Stomach (tissue), 8 donors: ENCODE measurements at regions not wholly inside any gene's neighbourhood (a gene's known extent, or its start where the extent isn't known, plus 50 kb on each side); places are given as distances from the start of the nearest gene placed in this dataset.

ENCODE experiments used
- DNase-seq, 2 donors: peaks; one replicate each; pipeline versions ENCODE4 v3.0.0 to v3.0.0-alpha.2; 2013 to 2019
- H3K27ac ChIP-seq, 5 donors: fragments of 200-600 bp in 4 of 5; sonication (generic) in 4 of 5; one replicate each; pipeline ENCODE4 v1.5.1; 2013 to 2019; ENCODE audit warnings: mild to moderate bottlenecking in 1 of 5, moderate library complexity in 1 of 5
- H3K27me3 ChIP-seq, 3 donors: fragments of 200-600 bp; sonication (generic); one replicate each; pipeline ENCODE4 v1.5.1; 2017 to 2019; ENCODE audit warnings: mixed run types in 1 of 3
- H3K36me3 ChIP-seq, 4 donors: fragments of 200-600 bp; sonication (generic); 1 replicate in 3 of 4; 2 replicates in 1 of 4; pipeline ENCODE4 v1.5.1; 2016 to 2019
- H3K4me1 ChIP-seq, 4 donors: fragments of 200-600 bp; sonication (generic); one replicate each; pipeline ENCODE4 v1.5.1; 2016 to 2019
- H3K4me3 ChIP-seq, 4 donors: fragments of 200-600 bp; sonication (generic) in 3 of 4; one replicate each; pipeline ENCODE4 v1.5.1; 2016 to 2019; ENCODE audit warnings: mild to moderate bottlenecking in 1 of 4
- H3K9me3 ChIP-seq, 4 donors: fragments of 200-600 bp; sonication (generic); one replicate each; pipeline ENCODE4 v1.5.1; 2016 to 2019
- EP300 ChIP-seq: sonication (generic); formaldehyde crosslinking; IDR thresholded peaks from one replicate; pipeline ENCODE4 v1.6.1; 2017; ENCODE audit warnings: antibody characterized with exemption
- POLR2A ChIP-seq, 4 donors: fragments of 450-650 bp; IDR thresholded peaks; one replicate each; pipeline ENCODE4 v1.6.1; 2016; ENCODE audit warnings: antibody characterized with exemption in 4 of 4, control low read depth in 2 of 4, mild to moderate bottlenecking in 1 of 4, moderate library complexity in 1 of 4
- POLR2AphosphoS5 ChIP-seq, 3 donors: sonication (generic); formaldehyde crosslinking; IDR thresholded peaks; one replicate each; pipeline ENCODE4 v1.6.1; 2016; ENCODE audit warnings: antibody characterized with exemption in 3 of 3
- WGBS, 5 donors: extraction: QIAGEN DNeasy Blood & Tissue Kit in 3 of 5; methylation state at CpG; one replicate each; pipeline versions ENCODE4 v1.1.5 to v1.1.7; 2013 to 2018; 5-methylcytosine and 5-hydroxymethylcytosine counted together
- intact Hi-C: fragments of 100-400 bp; cut with DNase I; formaldehyde crosslinking; loops from one replicate; pipeline ENCODE4 v1.15.1; 2023; ENCODE audit warnings: low total_unique reads
- TF ChIP-seq, protein P1 (sequence below), 7 experiments: fragments of 450-650 bp in 4 of 7; fragments of 200-600 bp in 3 of 7; sonication (generic) in 3 of 7; IDR thresholded peaks; one replicate each; pipeline ENCODE4 v1.5.1; 2016 to 2019; ENCODE audit warnings: antibody characterized with exemption in 7 of 7, control low read depth in 2 of 7, mild to moderate bottlenecking in 1 of 7
- donor health status: healthy with polysubstance abuse.
- donor health status: Bipolar disorder and iron deficiency.
- donor health status: healthy.

GRCh38 chr3:25150199-25150598 is 277.9 kb upstream of the RARB start:
- Histone ChIP-seq H3K27me3 (no peaks in the 10 kb centered on the region), H3K27ac (no peak overlapping the region), H3K4me3 (no peak overlapping the region), H3K9me3 (no peaks in the 10 kb centered on the region), H3K36me3 (no peaks in the 10 kb centered on the region), H3K4me1 (no peaks in the 10 kb centered on the region)
- intact Hi-C loops, result no loop called here
- no peak for DNase-seq
- no peak for TF ChIP-seq POLR2AphosphoS5 (IDR thresholded peaks at IDR 0.05)
- TF ChIP-seq, protein P1, sequence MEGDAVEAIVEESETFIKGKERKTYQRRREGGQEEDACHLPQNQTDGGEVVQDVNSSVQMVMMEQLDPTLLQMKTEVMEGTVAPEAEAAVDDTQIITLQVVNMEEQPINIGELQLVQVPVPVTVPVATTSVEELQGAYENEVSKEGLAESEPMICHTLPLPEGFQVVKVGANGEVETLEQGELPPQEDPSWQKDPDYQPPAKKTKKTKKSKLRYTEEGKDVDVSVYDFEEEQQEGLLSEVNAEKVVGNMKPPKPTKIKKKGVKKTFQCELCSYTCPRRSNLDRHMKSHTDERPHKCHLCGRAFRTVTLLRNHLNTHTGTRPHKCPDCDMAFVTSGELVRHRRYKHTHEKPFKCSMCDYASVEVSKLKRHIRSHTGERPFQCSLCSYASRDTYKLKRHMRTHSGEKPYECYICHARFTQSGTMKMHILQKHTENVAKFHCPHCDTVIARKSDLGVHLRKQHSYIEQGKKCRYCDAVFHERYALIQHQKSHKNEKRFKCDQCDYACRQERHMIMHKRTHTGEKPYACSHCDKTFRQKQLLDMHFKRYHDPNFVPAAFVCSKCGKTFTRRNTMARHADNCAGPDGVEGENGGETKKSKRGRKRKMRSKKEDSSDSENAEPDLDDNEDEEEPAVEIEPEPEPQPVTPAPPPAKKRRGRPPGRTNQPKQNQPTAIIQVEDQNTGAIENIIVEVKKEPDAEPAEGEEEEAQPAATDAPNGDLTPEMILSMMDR (IDR thresholded peaks at IDR 0.05), result no peak
- no peak for TF ChIP-seq EP300
- no peak for TF ChIP-seq POLR2A (IDR thresholded peaks at IDR 0.05)
- WGBS, 5 donors, result 89 to 95% (median 91%) methylated on average over 1 of the region's 1 CpG

GRCh38 chr3:25151281-25151902 is 276.7 kb upstream of the RARB start:
- no peaks in the 10 kb centered on the region for H3K36me3 ChIP-seq
- TF ChIP-seq POLR2AphosphoS5 (IDR thresholded peaks at IDR 0.05) (no peak), EP300 (no peak), POLR2A (IDR thresholded peaks at IDR 0.05) (no peak)
- TF ChIP-seq, protein P1 (IDR thresholded peaks at IDR 0.05), result no peak
- peak overlapping the region in 1 of 5 donors; percentile 20 for H3K27ac ChIP-seq
- DNase-seq, result peak in 1 of 2 donors; percentile 48
- 53 to 77% (median 63%) methylated on average over 10 of the region's 10 CpGs for WGBS, 5 donors
- intact Hi-C loops, result no loop called here
- no peaks in the 10 kb centered on the region for H3K9me3 ChIP-seq
- no peaks in the 10 kb centered on the region for H3K4me1 ChIP-seq
- peak overlapping the region in 2 of 4 donors; percentile 10 to 14 for H3K4me3 ChIP-seq
- H3K27me3 ChIP-seq, result no peaks in the 10 kb centered on the region

DNA sequence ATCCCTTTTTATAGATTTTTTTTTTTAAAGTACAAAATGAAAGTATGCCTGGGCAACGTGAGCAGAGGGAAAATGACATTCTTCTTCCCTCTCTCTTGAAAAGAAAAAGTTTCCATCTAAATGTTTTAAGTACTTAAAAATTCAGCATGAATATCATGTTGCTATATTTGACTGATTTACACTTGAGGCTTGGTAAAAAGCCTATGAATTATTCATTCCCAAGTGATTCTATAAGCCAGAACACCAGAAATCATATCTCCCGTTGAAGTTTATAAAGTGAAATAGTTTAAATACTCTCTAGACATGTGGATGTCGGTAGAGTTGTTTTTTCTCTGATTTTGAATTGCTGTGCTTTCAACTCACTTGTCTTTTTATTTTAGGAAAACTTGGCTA is 276.2 kb upstream of the RARB start:
- Histone ChIP-seq H3K9me3 (no peaks in the 10 kb centered on the region), H3K4me1 (peaks cover 0 to 4% (median 0%) of the 10 kb centered on the region in 4 donors), H3K36me3 (no peaks in the 10 kb centered on the region), H3K27ac (peak overlapping the region in 1 of 5 donors; percentile 9), H3K27me3 (no peaks in the 10 kb centered on the region), H3K4me3 (peak overlapping the region in 2 of 4 donors; percentile 10 to 14)
- 40 to 64% (median 57%) methylated on average over 3 of the region's 3 CpGs for WGBS, 5 donors
- DNase-seq, result no peak
- intact Hi-C loops, result no loop called here
- TF ChIP-seq POLR2AphosphoS5 (IDR thresholded peaks at IDR 0.05) (no peak), POLR2A (IDR thresholded peaks at IDR 0.05) (no peak), EP300 (no peak)
- TF ChIP-seq, protein P1 (IDR thresholded peaks at IDR 0.05), result no peak

- Histone ChIP-seq H3K4me1 (peaks cover 0 to 6% (median 0%) of the 10 kb centered on the region in 4 donors), H3K4me3 (no peak overlapping the region), H3K27me3 (no peaks in the 10 kb centered on the region), H3K36me3 (no peaks in the 10 kb centered on the region), H3K27ac (no peak overlapping the region), H3K9me3 (no peaks in the 10 kb centered on the region)
- DNase-seq, result no peak
- intact Hi-C loops, result no loop called here
- 80 to 90% (median 83%) methylated on average over 9 of the region's 9 CpGs for WGBS, 5 donors
- TF ChIP-seq POLR2A (IDR thresholded peaks at IDR 0.05), result no peak
- TF ChIP-seq EP300, result no peak
- TF ChIP-seq POLR2AphosphoS5 (IDR thresholded peaks at IDR 0.05), result no peak
- TF ChIP-seq, protein P1 (IDR thresholded peaks at IDR 0.05), result no peak
Measured at GRCh38 chr3:25153136-25153535, 274.9 kb upstream of the RARB start.
